A549 (cell line): ENCODE measurements at regions not wholly inside any gene's neighbourhood (a gene's known extent, or its start where the extent isn't known, plus 50 kb on each side); places are given as distances from the start of the nearest gene placed in this dataset.

Experiments
- ATAC-seq, 2 experiments: fragments of 200-7000 bp in 1 of 2; fragments of >200 bp in 1 of 2; cut with Nextera tagmentation in 1 of 2; cut with Tn5 transposase in 1 of 2; 3 replicates each; pipeline versions ENCODE4 v1.8.0 to v1.9.1; 2018 to 2020; ENCODE audit warnings: mild to moderate bottlenecking in 1 of 2, moderate library complexity in 1 of 2
- CTCF ChIA-PET: fragments of 300-600 bp; sonication (Branson Sonifier 250); formaldehyde crosslinking; extraction: SDS; loops from one replicate; lab custom pipeline; 2021; ENCODE audit warnings: antibody characterized with exemption, inconsistent platforms; lab: Yijun Ruan, JAX
- POLR2A ChIA-PET: fragments of 350-600 bp; formaldehyde crosslinking; extraction: SDS; loops from one replicate; lab custom pipeline; 2021; ENCODE audit warnings: antibody characterized with exemption, inconsistent platforms; lab: Yijun Ruan, JAX
- DNase-seq, 2 experiments: peaks; one replicate each; pipeline versions ENCODE4 v3.0.0 to v3.0.0-alpha.2; 2011 to 2016; ENCODE audit warnings: low read depth in 1 of 2, low spot score in 1 of 2
- FAIRE-seq: peaks from 2 replicates; lab custom pipeline; 2011; peaks lifted over from hg19 to GRCh38; lab: Jason Lieb, UNC
- H3K27ac ChIP-seq, 2 experiments: fragments of >200 bp; sonication (Bioruptor Twin); formaldehyde crosslinking; 3 replicates each; pipeline ENCODE4 v1.5.1; 2016 to 2017
- H3K4me1 ChIP-seq: fragments of >200 bp; sonication (Bioruptor Twin); formaldehyde crosslinking; 3 replicates; pipeline ENCODE4 v1.6.1; 2016
- H3K4me2 ChIP-seq: fragments of >200 bp; sonication (Bioruptor Twin); formaldehyde crosslinking; 3 replicates; pipeline ENCODE4 v1.6.1; 2016
- H3K4me3 ChIP-seq: fragments of >200 bp; sonication (Bioruptor Twin); formaldehyde crosslinking; 3 replicates; pipeline ENCODE4 v1.5.1; 2016
- H3K9me3 ChIP-seq: fragments of >200 bp; sonication (Bioruptor Twin); formaldehyde crosslinking; 3 replicates; pipeline ENCODE4 v1.6.1; 2016
- BHLHE40 ChIP-seq: IDR thresholded peaks from 2 replicates; pipeline ENCODE4 v1.6.1; 2012; ENCODE audit warnings: low read depth, low read length, inconsistent platforms
- CBX8 ChIP-seq: fragments of 200-600 bp; sonication (generic); IDR thresholded peaks from 2 replicates; pipeline ENCODE4 v1.6.1; 2016
- CEBPB ChIP-seq, 2 experiments: fragments of >200 bp in 1 of 2; sonication (Bioruptor Twin) in 1 of 2; formaldehyde crosslinking in 1 of 2; IDR thresholded peaks; 2 replicates each; pipeline ENCODE4 v1.6.1; 2012 to 2016
- CHD4 ChIP-seq: fragments of 200-600 bp; sonication (generic); IDR thresholded peaks from 2 replicates; pipeline ENCODE4 v1.6.1; 2016; ENCODE audit warnings: antibody characterized with exemption, mild to moderate bottlenecking, borderline replicate concordance
- EHMT2 ChIP-seq: fragments of 200-600 bp; sonication (generic); IDR thresholded peaks from 2 replicates; pipeline ENCODE4 v1.6.1; 2016; ENCODE audit warnings: antibody characterized with exemption, low read depth, mild to moderate bottlenecking, moderate library complexity
- ELK1 ChIP-seq: fragments of 150-350 bp; IDR thresholded peaks from 2 replicates; pipeline ENCODE4 v1.6.1; 2014; ENCODE audit warnings: low read depth, mild to moderate bottlenecking, low read length
- ESRRA ChIP-seq: fragments of 150-350 bp; IDR thresholded peaks from 2 replicates; pipeline ENCODE4 v1.6.1; 2014; ENCODE audit warnings: mild to moderate bottlenecking, low read length, borderline replicate concordance
- FOSL2 ChIP-seq, 2 experiments: fragments of 450-650 bp in 1 of 2; fragments of >200 bp in 1 of 2; sonication (Bioruptor Twin) in 1 of 2; formaldehyde crosslinking; IDR thresholded peaks; 2 replicates each; pipeline versions ENCODE4 v1.5.0 to v1.6.1; 2016 to 2020; ENCODE audit warnings: mild to moderate bottlenecking in 1 of 2, moderate library complexity in 1 of 2
- FOXS1 ChIP-seq: fragments of 250-450 bp; sonication (Bioruptor Pico); IDR thresholded peaks from 2 replicates; pipeline ENCODE4 v1.5.0; 2020; ENCODE audit warnings: mild to moderate bottlenecking, moderate library complexity
- HEYL ChIP-seq: fragments of 250-450 bp; sonication (Bioruptor Pico); IDR thresholded peaks from 2 replicates; pipeline ENCODE4 v1.8.0; 2021; ENCODE audit warnings: mild to moderate bottlenecking, moderate library complexity
- HOXB13 ChIP-seq: fragments of 250-450 bp; sonication (Bioruptor Pico); IDR thresholded peaks from 2 replicates; pipeline ENCODE4 v1.5.0; 2020; ENCODE audit warnings: low read depth, mild to moderate bottlenecking, moderate library complexity
- HOXB5 ChIP-seq: fragments of 250-450 bp; sonication (Bioruptor Pico); IDR thresholded peaks from 2 replicates; pipeline ENCODE4 v1.5.0; 2020; ENCODE audit warnings: mild to moderate bottlenecking, moderate library complexity
- MAX ChIP-seq: IDR thresholded peaks from 2 replicates; pipeline ENCODE4 v1.6.1; 2012
- MAZ ChIP-seq: fragments of 150-350 bp; IDR thresholded peaks from 2 replicates; pipeline ENCODE4 v1.6.1; 2014; ENCODE audit warnings: antibody characterized with exemption, low read depth, low read length, borderline replicate concordance
- POLR2A ChIP-seq: IDR thresholded peaks from 2 replicates; pipeline ENCODE4 v1.6.1; 2012; ENCODE audit warnings: mild to moderate bottlenecking, low read length
- RCOR1 ChIP-seq: fragments of 150-350 bp; IDR thresholded peaks from 2 replicates; pipeline ENCODE4 v1.6.1; 2014; ENCODE audit warnings: antibody characterized with exemption, low read length, low read depth
- REST ChIP-seq: fragments of 200-600 bp; sonication (generic); IDR thresholded peaks from 2 replicates; pipeline ENCODE4 v1.6.1; 2016; ENCODE audit warnings: antibody characterized with exemption, mild to moderate bottlenecking, moderate library complexity
- ZNF302 ChIP-seq: fragments of 250-450 bp; sonication (Bioruptor Pico); IDR thresholded peaks from 2 replicates; pipeline ENCODE4 v1.9.0; 2021; ENCODE audit warnings: inconsistent platforms, mild to moderate bottlenecking, moderate library complexity
- WGBS: methylation state at CpG from one replicate; pipeline ENCODE4 v1.1.6; 2017; ENCODE audit errors: missing lambda C conversion rate; 5-methylcytosine and 5-hydroxymethylcytosine counted together
- TF ChIP-seq, protein P1 (sequence below): fragments of >200 bp; sonication (Bioruptor Twin); formaldehyde crosslinking; IDR thresholded peaks from 3 replicates; pipeline ENCODE4 v1.6.1; 2016

GRCh38 chr9:30982301-30982700 is 1402.1 kb upstream of the ACO1 start (continued):
- TF ChIP-seq FOSL2 (IDR thresholded peaks at IDR 0.05) (no peak), FOSL2 (CRISPR knock-in tag; IDR thresholded peaks at IDR 0.05) (no peak), ZNF302 (CRISPR knock-in tag) (no peak), ELK1 (no peak), HOXB13 (CRISPR knock-in tag) (no peak), CBX8 (no peak), MAX (no peak)

- no peak overlapping the region for H3K4me3 ChIP-seq
- DNase-seq, result peak in 1 of 2 experiments; percentile 5
Measured at GRCh38 chr9:30995956-30996738, 1388.3 kb upstream of the ACO1 start.

GRCh38 chr9:30996761-30997160 is 1387.7 kb upstream of the ACO1 start:
- POLR2A ChIA-PET, result no interaction called here
- no peak for ATAC-seq
- H3K27ac ChIP-seq, result no peak overlapping the region
- no peak overlapping the region for H3K4me2 ChIP-seq
- no peak for FAIRE-seq
- no peak for DNase-seq
- no peaks in the 10 kb centered on the region for H3K4me1 ChIP-seq
- H3K9me3 ChIP-seq, result 0 out of 3 replicates have a peak, but pooled peaks cover 5% of the 10 kb centered on the region
- CTCF ChIA-PET, result no interaction called here
- TF ChIP-seq BHLHE40 (no peak), REST (no peak), CEBPB (IDR thresholded peaks at IDR 0.05) (no peak), CHD4 (no peak), RCOR1 (no peak), EHMT2 (no peak)
- TF ChIP-seq, protein P1, sequence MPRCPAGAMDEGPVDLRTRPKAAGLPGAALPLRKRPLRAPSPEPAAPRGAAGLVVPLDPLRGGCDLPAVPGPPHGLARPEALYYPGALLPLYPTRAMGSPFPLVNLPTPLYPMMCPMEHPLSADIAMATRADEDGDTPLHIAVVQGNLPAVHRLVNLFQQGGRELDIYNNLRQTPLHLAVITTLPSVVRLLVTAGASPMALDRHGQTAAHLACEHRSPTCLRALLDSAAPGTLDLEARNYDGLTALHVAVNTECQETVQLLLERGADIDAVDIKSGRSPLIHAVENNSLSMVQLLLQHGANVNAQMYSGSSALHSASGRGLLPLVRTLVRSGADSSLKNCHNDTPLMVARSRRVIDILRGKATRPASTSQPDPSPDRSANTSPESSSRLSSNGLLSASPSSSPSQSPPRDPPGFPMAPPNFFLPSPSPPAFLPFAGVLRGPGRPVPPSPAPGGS, result no peak
- H3K4me3 ChIP-seq, result no peak overlapping the region
- 0% methylated on average over 1 of the region's 1 CpG for WGBS

More at GRCh38 chr9:30995956-30996738, 1388.3 kb upstream of the ACO1 start:
- POLR2A ChIA-PET, result no interaction called here
- Histone ChIP-seq H3K4me2 (no peak overlapping the region), H3K4me1 (no peaks in the 10 kb centered on the region)
- ATAC-seq, result no peak
- CTCF ChIA-PET, result no interaction called here
- TF ChIP-seq, protein P1, result no peak
- TF ChIP-seq EHMT2 (no peak), HEYL (no peak), POLR2A (no peak), FOXS1 (no peak), MAZ (no peak), ZNF302 (CRISPR knock-in tag) (no peak), HOXB5 (CRISPR knock-in tag) (no peak), ESRRA (no peak), FOSL2 (IDR thresholded peaks at IDR 0.05) (no peak), FOSL2 (CRISPR knock-in tag; IDR thresholded peaks at IDR 0.05) (no peak)
- TF ChIP-seq, all 56 proteins: peak for 0
- H3K9me3 ChIP-seq, result 0 out of 3 replicates have a peak, but pooled peaks cover 5% of the 10 kb centered on the region
- 5% methylated on average over 5 of the region's 5 CpGs for WGBS
- no peak overlapping the region for H3K27ac ChIP-seq
- FAIRE-seq, result no peak
